ENCODE measurements at regions not wholly inside any gene's neighbourhood (a gene's known extent, or its start where the extent isn't known, plus 50 kb on each side); places are given as distances from the start of the nearest gene placed in this dataset.

- no peak overlapping the region for H3K4me3 Mint-ChIP-seq
- H3K27ac ChIP-seq (ENCODE audit: low read length in 2 of 2): no peak overlapping the region
- ATAC-seq (ENCODE audit: low read depth) (no peak), DNase-seq (no peak)
- no peak overlapping the region for H2AFZ ChIP-seq (ENCODE audit: insufficient read depth, low read depth, low read length, poor library complexity, severe bottlenecking)
- H4K20me1 ChIP-seq (ENCODE audit: control insufficient read depth, insufficient read depth, low read length, poor library complexity, severe bottlenecking): no peaks in the 10 kb centered on the region
- peaks cover 13% of the 10 kb centered on the region for H3K27me3 Mint-ChIP-seq
- H3K79me2 ChIP-seq (ENCODE audit: control insufficient read depth, insufficient read depth, low read length): no peaks in the 10 kb centered on the region
- CTCF ChIA-PET: no interaction called here
- H3K4me3 ChIP-seq (ENCODE audit: control extremely low read depth in 1 of 5, extremely low read depth in 1 of 5, insufficient read depth in 1 of 5, low read depth in 2 of 5, low read length in 4 of 5): no peak overlapping the region
- no peaks in the 10 kb centered on the region for H3K4me1 Mint-ChIP-seq
- no peak for TF ChIP-seq EZH2 (IDR thresholded peaks at IDR 0.05; ENCODE audit: borderline replicate concordance, insufficient read depth, low read depth, low read length, poor library complexity, severe bottlenecking)
- H3K4me2 ChIP-seq (replicated peaks; ENCODE audit: low read depth, low read length, poor library complexity, severe bottlenecking): no peak overlapping the region
- no peak overlapping the region for H3K9ac ChIP-seq (ENCODE audit: low read length)
- no peak overlapping the region for H3K27ac Mint-ChIP-seq
- POLR2A ChIA-PET: no interaction called here
- 94% methylated on average over 4 of the region's 5 CpGs for WGBS (ENCODE audit: insufficient coverage)
- peaks cover 0 to 4% (median 0%) of the 10 kb centered on the region in 3 donors for H3K9me3 ChIP-seq (ENCODE audit: control extremely low read depth in 1 of 3, control insufficient read depth in 2 of 3, insufficient read depth in 1 of 3, low read length in 2 of 3)
- intact Hi-C loops (cut with micrococcal nuclease): no loop called here
- H3K36me3 ChIP-seq (replicated peaks in 1 of 2; ENCODE audit: control extremely low read depth in 1 of 2, control insufficient read depth in 1 of 2, extremely low read depth in 1 of 2, insufficient read depth in 2 of 2, low read length in 1 of 2): no peaks in the 10 kb centered on the region
- no peaks in the 10 kb centered on the region for H3K27me3 ChIP-seq (replicated peaks in 1 of 4; ENCODE audit: control extremely low read depth in 1 of 4, control insufficient read depth in 3 of 4, insufficient read depth in 4 of 4, low read length in 3 of 4)
- peaks cover 5% of the 10 kb centered on the region for H3K9me3 Mint-ChIP-seq (ENCODE audit: insufficient read depth)
- no peaks in the 10 kb centered on the region for H3K4me1 ChIP-seq (ENCODE audit: control insufficient read depth in 2 of 2, insufficient read depth in 2 of 2, low read length in 2 of 2)
These were observed 58.8 kb upstream of the MSI2 start for GRCh38 chr17:57197466-57198071.

- H3K27ac Mint-ChIP-seq: no peak overlapping the region
- ChIA-PET CTCF (no interaction called here), POLR2A (no interaction called here)
- H3K9me3 ChIP-seq (ENCODE audit: control extremely low read depth in 1 of 3, control insufficient read depth in 2 of 3, insufficient read depth in 1 of 3, low read length in 2 of 3): no peaks in the 10 kb centered on the region
- H3K9me3 Mint-ChIP-seq (ENCODE audit: insufficient read depth): no peaks in the 10 kb centered on the region
- ATAC-seq (ENCODE audit: low read depth): no peak
- peaks cover 14% of the 10 kb centered on the region for H3K27me3 Mint-ChIP-seq
- H3K27me3 ChIP-seq (replicated peaks in 1 of 4; ENCODE audit: control extremely low read depth in 1 of 4, control insufficient read depth in 3 of 4, insufficient read depth in 4 of 4, low read length in 3 of 4): no peaks in the 10 kb centered on the region
- H3K79me2 ChIP-seq (ENCODE audit: control insufficient read depth, insufficient read depth, low read length): no peaks in the 10 kb centered on the region
- H3K4me1 Mint-ChIP-seq: no peaks in the 10 kb centered on the region
- 100% methylated on average over 2 of the region's 4 CpGs for WGBS (ENCODE audit: insufficient coverage)
- no peak overlapping the region for H3K4me3 ChIP-seq (ENCODE audit: control extremely low read depth in 1 of 5, extremely low read depth in 1 of 5, insufficient read depth in 1 of 5, low read depth in 2 of 5, low read length in 4 of 5)
- H3K4me1 ChIP-seq (ENCODE audit: control insufficient read depth in 2 of 2, insufficient read depth in 2 of 2, low read length in 2 of 2): no peaks in the 10 kb centered on the region
- TF ChIP-seq EZH2 (IDR thresholded peaks at IDR 0.05; ENCODE audit: borderline replicate concordance, insufficient read depth, low read depth, low read length, poor library complexity, severe bottlenecking): no peak
- TF ChIP-seq, protein P1, sequence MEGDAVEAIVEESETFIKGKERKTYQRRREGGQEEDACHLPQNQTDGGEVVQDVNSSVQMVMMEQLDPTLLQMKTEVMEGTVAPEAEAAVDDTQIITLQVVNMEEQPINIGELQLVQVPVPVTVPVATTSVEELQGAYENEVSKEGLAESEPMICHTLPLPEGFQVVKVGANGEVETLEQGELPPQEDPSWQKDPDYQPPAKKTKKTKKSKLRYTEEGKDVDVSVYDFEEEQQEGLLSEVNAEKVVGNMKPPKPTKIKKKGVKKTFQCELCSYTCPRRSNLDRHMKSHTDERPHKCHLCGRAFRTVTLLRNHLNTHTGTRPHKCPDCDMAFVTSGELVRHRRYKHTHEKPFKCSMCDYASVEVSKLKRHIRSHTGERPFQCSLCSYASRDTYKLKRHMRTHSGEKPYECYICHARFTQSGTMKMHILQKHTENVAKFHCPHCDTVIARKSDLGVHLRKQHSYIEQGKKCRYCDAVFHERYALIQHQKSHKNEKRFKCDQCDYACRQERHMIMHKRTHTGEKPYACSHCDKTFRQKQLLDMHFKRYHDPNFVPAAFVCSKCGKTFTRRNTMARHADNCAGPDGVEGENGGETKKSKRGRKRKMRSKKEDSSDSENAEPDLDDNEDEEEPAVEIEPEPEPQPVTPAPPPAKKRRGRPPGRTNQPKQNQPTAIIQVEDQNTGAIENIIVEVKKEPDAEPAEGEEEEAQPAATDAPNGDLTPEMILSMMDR (IDR thresholded peaks at IDR 0.05): no peak
- intact Hi-C loops (cut with micrococcal nuclease): no loop called here
- H3K27ac ChIP-seq (ENCODE audit: low read length in 2 of 2): no peak overlapping the region
- H3K9ac ChIP-seq (ENCODE audit: low read length): no peak overlapping the region
- H2AFZ ChIP-seq (ENCODE audit: insufficient read depth, low read depth, low read length, poor library complexity, severe bottlenecking): no peak overlapping the region
- H3K4me2 ChIP-seq (replicated peaks; ENCODE audit: low read depth, low read length, poor library complexity, severe bottlenecking): no peak overlapping the region
- no peaks in the 10 kb centered on the region for H3K36me3 ChIP-seq (replicated peaks in 1 of 2; ENCODE audit: control extremely low read depth in 1 of 2, control insufficient read depth in 1 of 2, extremely low read depth in 1 of 2, insufficient read depth in 2 of 2, low read length in 1 of 2)
- no peak for DNase-seq
- no peak overlapping the region for H3K4me3 Mint-ChIP-seq
- H4K20me1 ChIP-seq (ENCODE audit: control insufficient read depth, insufficient read depth, low read length, poor library complexity, severe bottlenecking): no peaks in the 10 kb centered on the region
These were observed 54.8 kb upstream of the MSI2 start for GRCh38 chr17:57201481-57201880.

All from B cell (primary cell).